BE2C (cell line): ENCODE measurements at regions not wholly inside any gene's neighbourhood (a gene's known extent, or its start where the extent isn't known, plus 50 kb on each side); places are given as distances from the start of the nearest gene placed in this dataset.

Source experiments
- DNase-seq: peaks from one replicate; pipeline ENCODE4 v3.0.0-alpha.2; 2020
- H3K27me3 ChIP-seq: fragments of 250-450 bp; sonication (Bioruptor Pico); 2 replicates; pipeline ENCODE4 v1.5.1; 2020; ENCODE audit warnings: mild to moderate bottlenecking
- H3K36me3 ChIP-seq: fragments of 250-450 bp; sonication (Bioruptor Pico); 2 replicates; pipeline ENCODE4 v1.5.1; 2020; ENCODE audit warnings: mild to moderate bottlenecking
- H3K4me1 ChIP-seq: fragments of 250-450 bp; sonication (Bioruptor Pico); 2 replicates; pipeline ENCODE4 v1.5.1; 2020
- H3K4me3 ChIP-seq: 2 replicates; pipeline ENCODE4 v1.5.1; 2011; ENCODE audit warnings: low read depth, low read length
- H3K9me3 ChIP-seq: fragments of 250-450 bp; sonication (Bioruptor Pico); 2 replicates; pipeline ENCODE4 v1.5.1; 2020
- TF ChIP-seq, protein P1 (sequence below): IDR thresholded peaks from 2 replicates; pipeline ENCODE4 v1.5.1; 2012; ENCODE audit warnings: mild to moderate bottlenecking, low read depth, low read length

DNA sequence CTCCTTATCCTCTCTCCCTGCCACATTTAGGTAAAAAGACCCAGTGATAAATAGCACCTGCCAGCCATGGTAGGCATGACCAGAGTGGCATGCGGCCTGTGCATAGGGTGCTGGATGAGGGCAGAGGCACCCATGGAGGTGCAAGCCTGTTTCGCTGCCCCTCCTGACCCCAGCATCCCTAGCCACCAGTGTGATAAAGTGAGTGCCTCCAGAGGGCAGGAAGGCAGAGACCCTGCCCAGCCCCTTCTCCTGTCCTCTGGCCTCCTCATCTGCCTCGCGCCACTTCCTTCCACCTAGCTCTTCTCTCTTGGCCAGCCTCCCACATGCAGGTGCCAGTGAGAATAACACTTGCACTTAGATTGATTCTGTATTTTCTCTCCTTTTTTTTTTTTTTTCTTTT is 108.3 kb upstream of the FUT8 start:
- H3K36me3 ChIP-seq: no peaks in the 10 kb centered on the region
- TF ChIP-seq, protein P1, sequence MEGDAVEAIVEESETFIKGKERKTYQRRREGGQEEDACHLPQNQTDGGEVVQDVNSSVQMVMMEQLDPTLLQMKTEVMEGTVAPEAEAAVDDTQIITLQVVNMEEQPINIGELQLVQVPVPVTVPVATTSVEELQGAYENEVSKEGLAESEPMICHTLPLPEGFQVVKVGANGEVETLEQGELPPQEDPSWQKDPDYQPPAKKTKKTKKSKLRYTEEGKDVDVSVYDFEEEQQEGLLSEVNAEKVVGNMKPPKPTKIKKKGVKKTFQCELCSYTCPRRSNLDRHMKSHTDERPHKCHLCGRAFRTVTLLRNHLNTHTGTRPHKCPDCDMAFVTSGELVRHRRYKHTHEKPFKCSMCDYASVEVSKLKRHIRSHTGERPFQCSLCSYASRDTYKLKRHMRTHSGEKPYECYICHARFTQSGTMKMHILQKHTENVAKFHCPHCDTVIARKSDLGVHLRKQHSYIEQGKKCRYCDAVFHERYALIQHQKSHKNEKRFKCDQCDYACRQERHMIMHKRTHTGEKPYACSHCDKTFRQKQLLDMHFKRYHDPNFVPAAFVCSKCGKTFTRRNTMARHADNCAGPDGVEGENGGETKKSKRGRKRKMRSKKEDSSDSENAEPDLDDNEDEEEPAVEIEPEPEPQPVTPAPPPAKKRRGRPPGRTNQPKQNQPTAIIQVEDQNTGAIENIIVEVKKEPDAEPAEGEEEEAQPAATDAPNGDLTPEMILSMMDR: no peak
- H3K4me3 ChIP-seq: no peak overlapping the region

DNA sequence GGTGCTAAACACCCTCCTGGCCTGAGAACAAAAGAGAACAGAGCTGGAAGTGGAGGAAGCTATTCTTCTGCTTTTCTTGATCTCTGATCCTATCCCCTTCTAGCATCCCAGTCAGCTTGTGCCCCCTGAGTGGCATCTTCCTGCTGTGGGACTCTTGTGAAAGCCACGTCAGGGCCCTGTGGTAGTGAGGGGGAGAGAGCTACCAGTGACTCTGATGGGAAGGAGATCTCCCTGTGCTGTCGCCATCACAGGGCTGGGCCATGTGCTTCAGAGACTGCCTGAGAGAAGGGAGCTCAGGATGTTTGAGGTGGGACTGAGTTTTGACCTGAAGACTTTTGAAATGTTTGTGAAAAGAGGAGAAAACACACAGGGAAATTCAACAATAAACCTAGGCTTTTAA is 107.6 kb upstream of the FUT8 start:
- Histone ChIP-seq H3K9me3 (no peaks in the 10 kb centered on the region), H3K4me3 (no peak overlapping the region), H3K4me1 (no peaks in the 10 kb centered on the region), H3K36me3 (no peaks in the 10 kb centered on the region), H3K27me3 (no peaks in the 10 kb centered on the region)
- TF ChIP-seq, protein P1: no peak
- DNase-seq: no peak

More for the DNA sequence above, 108.3 kb upstream of the FUT8 start:
- Histone ChIP-seq H3K9me3 (no peaks in the 10 kb centered on the region), H3K4me1 (no peaks in the 10 kb centered on the region), H3K27me3 (no peaks in the 10 kb centered on the region)
- no peak for DNase-seq

DNA sequence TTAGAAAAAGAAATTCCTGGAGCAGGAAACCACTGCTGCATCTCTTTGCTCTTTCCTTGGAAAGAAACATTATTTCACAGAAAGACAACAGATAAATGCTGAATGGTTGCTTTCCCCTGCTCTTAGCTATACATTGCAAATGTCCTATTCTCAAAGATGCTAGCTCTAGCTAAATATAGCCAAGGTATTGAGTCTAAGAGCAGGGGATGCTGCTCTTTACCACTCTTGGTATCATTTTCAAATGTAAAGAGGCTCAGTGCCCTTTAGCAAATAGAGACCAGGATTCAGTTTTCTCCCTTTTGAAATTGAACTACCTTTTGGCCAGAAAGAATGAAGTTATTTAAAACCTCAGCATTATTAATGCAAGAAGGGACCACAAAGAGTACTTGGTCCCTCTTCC is 104.0 kb upstream of the FUT8 start:
- no peaks in the 10 kb centered on the region for H3K27me3 ChIP-seq
- H3K36me3 ChIP-seq: no peaks in the 10 kb centered on the region
- no peak for DNase-seq
- no peak overlapping the region for H3K4me3 ChIP-seq
- no peaks in the 10 kb centered on the region for H3K9me3 ChIP-seq
- TF ChIP-seq, protein P1: no peak
- no peaks in the 10 kb centered on the region for H3K4me1 ChIP-seq

DNA sequence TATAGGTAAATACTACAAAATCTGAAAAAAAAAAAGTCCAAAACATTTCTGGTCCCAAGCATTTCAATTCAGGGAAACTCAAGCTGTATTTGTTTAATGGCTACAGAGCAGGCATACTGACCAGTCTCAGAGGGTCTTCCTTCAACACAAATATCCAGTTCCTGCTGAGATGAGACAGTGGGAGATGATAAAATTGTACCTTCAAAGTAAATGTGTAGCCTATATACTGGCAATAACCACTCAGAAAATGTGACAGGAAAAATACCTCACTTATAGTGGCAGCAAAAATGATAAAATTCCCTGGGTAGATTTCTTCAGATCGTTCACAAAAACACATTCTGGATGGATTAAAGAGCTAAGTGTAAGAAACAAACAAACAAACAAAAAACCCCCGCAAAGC is 102.0 kb upstream of the FUT8 start:
- Histone ChIP-seq H3K9me3 (no peaks in the 10 kb centered on the region), H3K4me3 (no peak overlapping the region), H3K27me3 (no peaks in the 10 kb centered on the region), H3K4me1 (no peaks in the 10 kb centered on the region), H3K36me3 (no peaks in the 10 kb centered on the region)
- TF ChIP-seq, protein P1: no peak
- no peak for DNase-seq

DNA sequence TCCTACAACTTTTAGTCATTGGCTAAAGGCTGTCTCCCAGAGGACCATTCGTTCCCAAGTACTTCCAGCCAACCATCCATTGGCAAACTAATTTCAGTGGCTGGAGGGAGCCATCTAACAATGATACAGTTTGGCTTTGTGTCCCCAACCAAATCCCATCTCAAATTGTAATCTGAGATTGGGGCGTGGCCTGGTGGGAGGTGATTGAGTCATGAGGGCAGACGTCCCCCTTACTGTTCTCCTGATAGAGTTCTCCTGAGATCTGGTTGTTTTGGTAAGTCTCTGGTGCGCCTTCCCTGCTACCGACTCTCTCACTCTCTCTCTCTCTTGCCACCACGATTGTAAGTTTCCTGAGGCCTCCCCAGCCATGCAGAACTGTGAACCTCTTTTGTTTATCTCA is 99.7 kb upstream of the FUT8 start:
- no peak for DNase-seq
- Histone ChIP-seq H3K4me3 (no peak overlapping the region), H3K9me3 (no peaks in the 10 kb centered on the region), H3K36me3 (no peaks in the 10 kb centered on the region), H3K27me3 (no peaks in the 10 kb centered on the region), H3K4me1 (no peaks in the 10 kb centered on the region)
- TF ChIP-seq, protein P1: no peak

DNA sequence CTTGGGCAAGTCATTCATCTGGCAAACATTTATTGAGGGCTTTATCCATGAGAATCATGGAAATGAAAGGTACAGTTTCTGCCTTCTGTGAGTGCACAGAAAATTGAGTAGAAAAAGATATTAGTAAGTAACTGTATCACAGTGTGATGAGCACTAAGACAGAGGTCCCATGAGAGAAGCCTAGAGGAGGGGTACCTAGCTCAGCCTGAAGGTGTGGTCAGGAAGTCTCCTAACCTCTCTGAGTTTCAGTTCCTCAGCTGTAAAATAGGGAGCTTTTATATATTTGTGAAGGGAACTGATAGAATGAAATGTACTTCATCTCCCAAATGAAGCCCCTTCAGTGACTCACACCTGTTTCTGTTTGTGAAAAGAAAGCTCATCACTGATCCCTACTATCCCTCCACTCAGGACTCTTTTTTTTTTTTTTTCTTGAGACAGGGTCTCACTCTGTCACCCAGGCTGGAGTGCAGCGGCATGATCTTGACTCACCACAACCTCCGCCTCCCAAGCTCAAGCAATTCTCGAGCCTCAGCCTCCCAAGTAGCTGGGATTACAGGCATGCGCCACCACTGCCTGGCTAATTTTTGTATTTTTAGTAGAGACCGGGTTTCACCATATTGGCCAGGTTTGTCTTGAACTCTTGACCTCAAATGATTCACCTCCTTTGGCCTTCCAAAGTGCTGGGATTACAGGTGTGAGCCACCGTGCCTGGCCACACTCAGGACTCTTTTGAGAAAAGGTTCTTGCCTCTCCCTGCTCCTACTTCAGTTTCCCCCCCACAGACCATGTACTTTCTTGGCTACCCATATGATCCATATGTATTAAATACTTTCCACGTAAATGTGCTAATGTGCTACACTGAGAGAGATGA is 93.7 kb upstream of the FUT8 start:
- H3K36me3 ChIP-seq: no peaks in the 10 kb centered on the region
- no peak overlapping the region for H3K4me3 ChIP-seq
- TF ChIP-seq, protein P1: no peak
- H3K27me3 ChIP-seq: no peaks in the 10 kb centered on the region
- H3K4me1 ChIP-seq: no peaks in the 10 kb centered on the region; the same call in 1 of the 2 replicates
- DNase-seq: no peak
- no peaks in the 10 kb centered on the region for H3K9me3 ChIP-seq
